ENCODE measurements at regions not wholly inside any gene's neighbourhood (a gene's known extent, or its start where the extent isn't known, plus 50 kb on each side); places are given as distances from the start of the nearest gene placed in this dataset.

GRCh38 chr14:25615174-25615573 is 565.2 kb upstream of the STXBP6 start:
- DNase-seq (ENCODE audit: low spot score) (no peak), ATAC-seq (ENCODE audit: low read depth) (no peak)
- no peaks in the 10 kb centered on the region for H3K4me1 ChIP-seq (ENCODE audit: insufficient read depth, poor library complexity, severe bottlenecking)
- H3K36me3 ChIP-seq (ENCODE audit: low read depth) = no peaks in the 10 kb centered on the region
- H3K27me3 ChIP-seq (ENCODE audit: insufficient read depth, poor library complexity, severe bottlenecking) = no peaks in the 10 kb centered on the region
- no peak overlapping the region for H3K27ac ChIP-seq (ENCODE audit: poor library complexity, severe bottlenecking)
- no peak overlapping the region for H3K4me3 ChIP-seq (ENCODE audit: severe bottlenecking)
- no peaks in the 10 kb centered on the region for H3K9me3 ChIP-seq (ENCODE audit: severe bottlenecking)
- TF ChIP-seq CTCF (IDR thresholded peaks at IDR 0.05; ENCODE audit: poor library complexity, severe bottlenecking) = no peak

- ATAC-seq (ENCODE audit: low read depth) = no peak
Measured at GRCh38 chr14:25607192-25607591, 557.2 kb upstream of the STXBP6 start.

GRCh38 chr14:25602106-25602505 is 552.2 kb upstream of the STXBP6 start:
- DNase-seq (ENCODE audit: low spot score) (no peak), ATAC-seq (ENCODE audit: low read depth) (no peak)
- Histone ChIP-seq H3K27me3 (ENCODE audit: insufficient read depth, poor library complexity, severe bottlenecking) (no peaks in the 10 kb centered on the region), H3K27ac (ENCODE audit: poor library complexity, severe bottlenecking) (no peak overlapping the region), H3K9me3 (ENCODE audit: severe bottlenecking) (no peaks in the 10 kb centered on the region), H3K4me1 (ENCODE audit: insufficient read depth, poor library complexity, severe bottlenecking) (no peaks in the 10 kb centered on the region), H3K36me3 (ENCODE audit: low read depth) (no peaks in the 10 kb centered on the region), H3K4me3 (ENCODE audit: severe bottlenecking) (no peak overlapping the region)
- TF ChIP-seq CTCF (IDR thresholded peaks at IDR 0.05; ENCODE audit: poor library complexity, severe bottlenecking) = no peak

More at GRCh38 chr14:25607192-25607591, 557.2 kb upstream of the STXBP6 start:
- Histone ChIP-seq H3K9me3 (ENCODE audit: severe bottlenecking) (no peaks in the 10 kb centered on the region), H3K4me3 (ENCODE audit: severe bottlenecking) (no peak overlapping the region), H3K4me1 (ENCODE audit: insufficient read depth, poor library complexity, severe bottlenecking) (no peaks in the 10 kb centered on the region), H3K27me3 (ENCODE audit: insufficient read depth, poor library complexity, severe bottlenecking) (no peaks in the 10 kb centered on the region), H3K36me3 (ENCODE audit: low read depth) (no peaks in the 10 kb centered on the region), H3K27ac (ENCODE audit: poor library complexity, severe bottlenecking) (no peak overlapping the region)
- no peak for TF ChIP-seq CTCF (IDR thresholded peaks at IDR 0.05; ENCODE audit: poor library complexity, severe bottlenecking)
- no peak for DNase-seq (ENCODE audit: low spot score)

GRCh38 chr14:25588751-25589150 is 538.8 kb upstream of the STXBP6 start:
- Histone ChIP-seq H3K27me3 (ENCODE audit: insufficient read depth, poor library complexity, severe bottlenecking) (peaks cover 4% of the 10 kb centered on the region), H3K4me1 (ENCODE audit: insufficient read depth, poor library complexity, severe bottlenecking) (no peaks in the 10 kb centered on the region), H3K9me3 (ENCODE audit: severe bottlenecking) (no peaks in the 10 kb centered on the region), H3K27ac (ENCODE audit: poor library complexity, severe bottlenecking) (no peak overlapping the region), H3K36me3 (ENCODE audit: low read depth) (no peaks in the 10 kb centered on the region), H3K4me3 (ENCODE audit: severe bottlenecking) (no peak overlapping the region)
- no peak for TF ChIP-seq CTCF (IDR thresholded peaks at IDR 0.05; ENCODE audit: poor library complexity, severe bottlenecking)
- DNase-seq (ENCODE audit: low spot score) (no peak), ATAC-seq (ENCODE audit: low read depth) (no peak)

GRCh38 chr14:25574628-25575325 is 524.8 kb upstream of the STXBP6 start:
- peaks cover 3% of the 10 kb centered on the region for H3K9me3 ChIP-seq (ENCODE audit: severe bottlenecking)
- peaks cover 4% of the 10 kb centered on the region for H3K27me3 ChIP-seq (ENCODE audit: insufficient read depth, poor library complexity, severe bottlenecking)
- DNase-seq (ENCODE audit: low spot score) = no peak
- H3K27ac ChIP-seq (ENCODE audit: poor library complexity, severe bottlenecking) = no peak overlapping the region
- no peak overlapping the region for H3K4me3 ChIP-seq (ENCODE audit: severe bottlenecking)
- ATAC-seq (ENCODE audit: low read depth) = no peak
- H3K36me3 ChIP-seq (ENCODE audit: low read depth) = no peaks in the 10 kb centered on the region; the same call in 1 of the 2 replicates
- H3K4me1 ChIP-seq (ENCODE audit: insufficient read depth, poor library complexity, severe bottlenecking) = no peaks in the 10 kb centered on the region
- no peak for TF ChIP-seq CTCF (IDR thresholded peaks at IDR 0.05; ENCODE audit: poor library complexity, severe bottlenecking)

Data from RWPE2 (cell line).